ENCODE measurements at regions not wholly inside any gene's neighbourhood (a gene's known extent, or its start where the extent isn't known, plus 50 kb on each side); places are given as distances from the start of the nearest gene placed in this dataset.

DNA sequence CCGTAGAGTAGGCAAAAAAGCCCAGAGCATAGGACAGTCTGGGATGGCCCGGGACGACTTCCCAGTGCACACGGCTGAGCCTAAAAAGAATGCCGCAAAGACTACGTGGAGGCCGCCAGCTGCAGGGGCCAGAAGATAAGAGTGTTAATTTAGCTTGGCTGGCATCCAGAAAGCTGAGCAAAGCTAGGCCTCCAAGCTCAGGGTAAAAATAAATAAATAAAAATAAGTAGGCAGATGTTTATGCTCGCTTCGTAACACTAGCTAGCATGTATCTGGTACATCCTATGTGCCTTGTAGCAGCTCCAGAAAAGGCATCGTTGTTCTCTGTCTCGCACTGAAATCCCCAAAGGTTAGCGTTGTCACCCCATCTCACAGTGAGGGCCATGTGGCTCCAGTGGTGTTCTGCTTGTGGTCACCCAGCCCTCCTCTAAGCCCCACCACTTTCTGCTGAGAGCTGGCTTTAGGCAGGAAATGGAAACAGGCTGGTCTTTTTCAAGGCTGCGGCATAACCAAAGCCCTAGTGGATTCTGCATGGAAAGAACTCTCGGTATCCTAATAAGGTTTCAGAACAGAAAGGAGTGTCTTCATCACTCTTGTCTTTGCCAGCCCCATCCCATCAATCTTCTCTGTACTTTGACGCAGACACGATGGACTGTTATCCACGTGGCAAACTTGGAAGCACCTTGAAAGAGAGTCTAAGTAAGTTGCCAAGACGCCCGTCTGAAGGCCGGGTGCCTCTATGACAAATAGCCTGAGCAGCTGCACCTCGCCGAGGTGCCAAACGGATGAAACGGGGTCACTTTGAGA lies 58.1 kb upstream of the MEF2A start:
- DNase-seq = peak in 1 of 2 donors; percentile 87
- Histone ChIP-seq H3K36me3 (no peaks in the 10 kb centered on the region), H3K27me3 (no peaks in the 10 kb centered on the region), H3K4me1 (peaks cover 5 to 52% (median 25%) of the 10 kb centered on the region in 4 donors), H3K9me3 (no peaks in the 10 kb centered on the region), H3K27ac (peak overlapping the region in 4 of 5 donors; percentile 52 to 76 (median 62)), H3K4me3 (no peak overlapping the region)
- intact Hi-C loops (cut with DNase I; ENCODE audit: low total_unique reads) = no loop called here
- WGBS, 5 donors = 40 to 45% (median 42%) methylated on average over 24 of the region's 24 CpGs
- TF ChIP-seq EP300 (IDR thresholded peaks at IDR 0.05) (peak; percentile 73), POLR2A (IDR thresholded peaks at IDR 0.05) (no peak), POLR2AphosphoS5 (IDR thresholded peaks at IDR 0.05) (peak in 1 of 3 donors; percentile 17)
- TF ChIP-seq, protein P1, sequence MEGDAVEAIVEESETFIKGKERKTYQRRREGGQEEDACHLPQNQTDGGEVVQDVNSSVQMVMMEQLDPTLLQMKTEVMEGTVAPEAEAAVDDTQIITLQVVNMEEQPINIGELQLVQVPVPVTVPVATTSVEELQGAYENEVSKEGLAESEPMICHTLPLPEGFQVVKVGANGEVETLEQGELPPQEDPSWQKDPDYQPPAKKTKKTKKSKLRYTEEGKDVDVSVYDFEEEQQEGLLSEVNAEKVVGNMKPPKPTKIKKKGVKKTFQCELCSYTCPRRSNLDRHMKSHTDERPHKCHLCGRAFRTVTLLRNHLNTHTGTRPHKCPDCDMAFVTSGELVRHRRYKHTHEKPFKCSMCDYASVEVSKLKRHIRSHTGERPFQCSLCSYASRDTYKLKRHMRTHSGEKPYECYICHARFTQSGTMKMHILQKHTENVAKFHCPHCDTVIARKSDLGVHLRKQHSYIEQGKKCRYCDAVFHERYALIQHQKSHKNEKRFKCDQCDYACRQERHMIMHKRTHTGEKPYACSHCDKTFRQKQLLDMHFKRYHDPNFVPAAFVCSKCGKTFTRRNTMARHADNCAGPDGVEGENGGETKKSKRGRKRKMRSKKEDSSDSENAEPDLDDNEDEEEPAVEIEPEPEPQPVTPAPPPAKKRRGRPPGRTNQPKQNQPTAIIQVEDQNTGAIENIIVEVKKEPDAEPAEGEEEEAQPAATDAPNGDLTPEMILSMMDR (IDR thresholded peaks at IDR 0.05) = no peak

DNA sequence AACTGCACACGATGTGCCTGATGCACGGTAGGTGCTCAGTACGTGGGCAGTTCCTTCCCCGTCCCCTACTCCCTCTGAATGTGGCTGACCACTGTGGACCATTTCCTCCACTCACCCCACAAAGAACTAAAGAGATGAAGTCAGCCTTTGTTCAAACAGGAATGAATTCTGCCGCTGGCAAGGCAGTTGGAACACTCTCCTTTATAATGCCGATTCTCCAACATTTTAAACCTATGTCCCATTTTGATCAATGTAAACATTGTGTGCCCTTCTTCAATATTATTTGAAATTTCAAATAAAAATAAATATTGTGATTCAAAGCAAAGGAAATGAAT lies 57.5 kb upstream of the MEF2A start:
- no peak overlapping the region for H3K4me3 ChIP-seq
- WGBS, 5 donors = 59 to 78% (median 68%) methylated on average over 6 of the region's 6 CpGs
- no peak for DNase-seq
- H3K9me3 ChIP-seq = no peaks in the 10 kb centered on the region
- H3K27ac ChIP-seq = peak overlapping the region in 4 of 5 donors; percentile 52 to 76 (median 62)
- peaks cover 5 to 52% (median 25%) of the 10 kb centered on the region in 4 donors for H3K4me1 ChIP-seq
- intact Hi-C loops (cut with DNase I; ENCODE audit: low total_unique reads) = no loop called here
- TF ChIP-seq POLR2AphosphoS5 (IDR thresholded peaks at IDR 0.05) = no peak
- TF ChIP-seq, protein P1 (IDR thresholded peaks at IDR 0.05) = no peak
- no peak for TF ChIP-seq POLR2A (IDR thresholded peaks at IDR 0.05)
- TF ChIP-seq EP300 (IDR thresholded peaks at IDR 0.05) = no peak
- no peaks in the 10 kb centered on the region for H3K27me3 ChIP-seq
- H3K36me3 ChIP-seq = no peaks in the 10 kb centered on the region

DNA sequence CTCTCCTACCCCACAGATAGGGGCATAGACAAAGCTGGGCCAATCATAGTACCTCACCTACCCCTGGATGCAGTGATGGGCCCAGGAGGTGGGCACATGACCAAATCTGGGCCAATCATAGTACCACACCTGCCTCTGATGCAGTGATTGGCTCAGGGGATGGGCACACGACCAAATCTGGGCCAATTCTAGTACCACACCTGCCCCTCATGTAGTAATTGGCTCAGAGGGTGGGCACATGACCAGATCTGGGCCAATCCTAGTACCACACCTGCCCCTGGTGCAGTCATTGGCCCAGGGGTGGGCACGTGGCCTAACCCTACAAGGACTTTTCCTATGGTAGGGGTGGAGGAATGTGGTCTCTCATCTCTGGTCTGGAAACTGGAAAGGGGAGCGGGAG lies 56.9 kb upstream of the MEF2A start:
- TF ChIP-seq EP300 (IDR thresholded peaks at IDR 0.05) = no peak
- no peak for TF ChIP-seq POLR2A (IDR thresholded peaks at IDR 0.05)
- TF ChIP-seq, protein P1 (IDR thresholded peaks at IDR 0.05) = no peak
- no peak for TF ChIP-seq POLR2AphosphoS5 (IDR thresholded peaks at IDR 0.05)
- peaks cover 5 to 52% (median 25%) of the 10 kb centered on the region in 4 donors for H3K4me1 ChIP-seq
- H3K27ac ChIP-seq = peak overlapping the region in 3 of 5 donors; percentile 52 to 76 (median 69)
- DNase-seq = no peak
- no peaks in the 10 kb centered on the region for H3K9me3 ChIP-seq
- intact Hi-C loops (cut with DNase I; ENCODE audit: low total_unique reads) = no loop called here
- WGBS, 5 donors = 89 to 96% (median 91%) methylated on average over 2 to 3 of the region's 3 CpGs
- no peak overlapping the region for H3K4me3 ChIP-seq
- H3K36me3 ChIP-seq = no peaks in the 10 kb centered on the region
- H3K27me3 ChIP-seq = no peaks in the 10 kb centered on the region

DNA sequence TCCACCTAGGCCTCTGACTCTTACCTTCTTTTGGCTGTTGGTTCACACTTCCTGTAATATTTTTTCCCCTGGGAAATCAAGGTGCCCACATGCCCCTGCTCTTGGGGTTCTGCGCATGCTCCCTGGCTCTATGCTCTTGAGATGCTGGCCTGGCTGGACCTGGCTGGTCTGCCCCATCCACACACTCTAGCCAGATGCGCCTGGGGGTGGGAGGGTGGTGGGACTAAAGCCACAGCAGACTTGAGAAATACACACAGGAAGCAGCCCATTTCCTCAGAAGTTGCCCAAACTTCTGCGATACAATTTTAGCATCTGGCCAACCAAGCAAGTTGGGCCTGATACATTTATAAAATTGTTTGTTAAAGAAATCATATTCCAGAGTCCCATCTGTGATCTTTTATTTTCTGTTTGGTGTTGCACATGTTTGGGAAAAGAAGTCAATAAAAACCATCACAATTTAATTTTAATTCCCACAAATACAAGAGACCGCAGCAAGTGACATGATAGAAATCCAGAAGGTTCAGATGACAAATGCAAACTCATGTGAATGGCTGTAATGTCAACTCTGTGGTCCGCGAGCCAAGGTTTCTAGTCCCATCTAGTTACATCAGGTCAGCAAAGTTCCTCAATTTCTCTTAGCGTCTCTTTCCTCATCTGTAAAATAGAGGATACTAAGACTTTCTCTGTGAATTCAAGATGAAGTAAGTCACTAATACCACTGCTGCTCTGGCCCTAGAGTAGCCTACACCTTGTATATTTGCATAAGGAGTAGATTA lies 55.9 kb upstream of the MEF2A start:
- Histone ChIP-seq H3K27ac (peak overlapping the region in 2 of 5 donors; percentile 69 to 76), H3K27me3 (no peaks in the 10 kb centered on the region), H3K36me3 (no peaks in the 10 kb centered on the region), H3K4me3 (no peak overlapping the region), H3K4me1 (peaks cover 5 to 46% (median 25%) of the 10 kb centered on the region in 4 donors), H3K9me3 (no peaks in the 10 kb centered on the region)
- 72 to 89% (median 76%) methylated on average over 7 of the region's 7 CpGs for WGBS, 5 donors
- DNase-seq = no peak
- intact Hi-C loops (cut with DNase I; ENCODE audit: low total_unique reads) = no loop called here
- TF ChIP-seq EP300 (IDR thresholded peaks at IDR 0.05) (no peak), POLR2A (IDR thresholded peaks at IDR 0.05) (no peak), POLR2AphosphoS5 (IDR thresholded peaks at IDR 0.05) (no peak)
- TF ChIP-seq, protein P1 (IDR thresholded peaks at IDR 0.05) = no peak

Measured in stomach (tissue), 8 donors.